C4-2B (cell line): ENCODE measurements at regions not wholly inside any gene's neighbourhood (a gene's known extent, or its start where the extent isn't known, plus 50 kb on each side); places are given as distances from the start of the nearest gene placed in this dataset.
"Not testable (repeated sequence)": the region's sequence is repeated elsewhere in the genome, so short reads cannot be mapped to it uniquely, and the experiment has no call there.

Experiments
- H3K27ac ChIP-seq: fragments of 450-650 bp; 2 replicates; pipeline ENCODE4 v1.5.1; 2017
- CTCF ChIP-seq: fragments of 450-650 bp; conservative IDR thresholded peaks from 2 replicates; pipeline ENCODE4 v1.5.1; 2017; ENCODE audit warnings: mild to moderate bottlenecking
- ZFX ChIP-seq: fragments of 450-650 bp; IDR thresholded peaks from 2 replicates; pipeline ENCODE4 v1.6.1; 2017

GRCh38 chr6:11378639-11379038 is 146.2 kb upstream of the NEDD9 start:
- TF ChIP-seq CTCF (no peak), ZFX (no peak)
- H3K27ac ChIP-seq = no peak overlapping the region

DNA sequence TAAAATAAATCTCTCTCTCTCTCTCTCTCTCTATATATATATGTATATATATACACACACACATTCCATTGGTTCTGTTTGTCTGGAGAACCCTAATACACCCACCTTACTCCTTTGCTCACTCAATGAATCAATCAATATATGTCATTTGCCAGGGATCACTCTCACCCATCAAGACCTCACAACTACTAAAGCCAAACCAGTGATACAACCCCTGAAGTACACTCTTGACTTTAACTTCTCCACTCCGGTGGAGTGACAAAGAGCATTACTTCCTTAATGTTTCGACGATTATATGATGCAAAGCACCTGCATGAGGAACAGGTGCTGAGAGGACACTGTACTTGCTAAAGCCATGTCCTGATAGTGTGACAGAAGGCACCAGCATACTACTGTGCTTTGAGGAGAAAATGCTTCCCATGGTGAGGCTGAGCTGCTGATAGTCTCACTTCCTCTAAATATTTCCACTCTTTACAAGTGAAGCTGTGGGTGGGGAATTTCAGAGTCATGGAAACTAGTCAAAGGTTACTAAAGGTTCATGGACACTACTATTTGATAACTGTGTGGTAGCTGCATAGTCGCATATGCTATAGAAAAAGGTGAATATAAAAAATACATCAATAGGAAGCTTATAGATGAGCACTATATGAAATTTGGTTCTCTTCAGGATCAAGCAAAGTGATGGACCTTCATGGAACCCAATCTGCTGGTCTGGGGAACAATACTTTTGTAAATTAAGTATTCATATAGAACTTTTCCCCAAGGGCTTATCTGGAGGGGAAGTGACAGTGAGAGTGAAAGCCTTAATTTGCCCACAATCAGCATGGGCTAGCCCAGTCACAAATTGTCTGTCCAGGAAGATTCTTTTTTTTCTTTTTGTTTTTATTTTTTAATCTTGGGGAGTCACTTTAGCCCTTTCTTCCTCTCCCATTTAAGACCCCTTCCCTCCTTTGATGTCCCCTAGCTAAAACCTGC is 141.9 kb upstream of the NEDD9 start:
- H3K27ac ChIP-seq = no peak overlapping the region
- TF ChIP-seq ZFX (no peak), CTCF (no peak)

GRCh38 chr6:11373208-11373607 is 140.7 kb upstream of the NEDD9 start:
- no peak overlapping the region for H3K27ac ChIP-seq

GRCh38 chr6:11372186-11372790 is 139.8 kb upstream of the NEDD9 start:
- H3K27ac ChIP-seq = not testable (repeated sequence)

More at GRCh38 chr6:11373208-11373607, 140.7 kb upstream of the NEDD9 start:
- TF ChIP-seq ZFX (no peak), CTCF (no peak)

DNA sequence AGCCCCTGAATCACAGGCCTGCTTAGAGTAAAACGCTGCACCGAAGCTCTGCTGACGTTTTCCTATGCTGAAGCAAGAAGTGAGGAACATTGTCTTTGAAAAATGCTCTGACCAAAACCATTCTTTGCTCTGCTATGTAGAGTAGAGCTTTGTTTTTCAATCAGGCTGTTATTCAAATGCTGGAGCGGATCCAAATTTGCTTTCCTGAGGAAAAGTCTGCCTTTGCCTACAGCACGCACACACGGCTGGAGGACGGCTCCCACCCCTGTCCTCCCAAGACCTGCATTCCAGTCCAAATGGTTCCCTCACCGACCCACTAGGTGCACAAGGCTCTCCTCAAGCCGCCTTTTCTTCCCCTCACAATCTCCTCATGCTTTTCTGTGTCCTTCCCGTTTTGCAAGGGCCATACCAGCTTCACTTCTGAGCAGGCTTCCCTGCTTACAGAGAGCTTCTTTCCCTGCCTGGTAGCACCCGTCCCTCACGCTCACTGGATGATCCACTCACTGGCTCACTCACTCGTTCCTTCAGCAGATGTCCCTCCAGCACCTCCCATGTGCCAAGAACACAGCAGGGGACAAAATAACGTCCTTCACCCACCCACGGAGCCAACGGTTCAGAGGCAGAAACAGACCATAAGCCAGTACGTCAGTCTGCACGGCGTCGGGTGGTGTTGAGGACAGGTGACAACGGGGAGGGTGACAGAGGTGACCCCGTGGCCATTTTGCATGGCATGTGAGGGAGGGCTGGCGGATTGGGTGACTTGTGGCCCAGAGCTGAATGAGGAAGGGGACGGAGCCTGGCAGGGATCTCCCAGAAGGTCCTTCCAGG is 137.9 kb upstream of the NEDD9 start:
- no peak overlapping the region for H3K27ac ChIP-seq
- TF ChIP-seq ZFX = no peak
- no peak for TF ChIP-seq CTCF

GRCh38 chr6:11368760-11369159 is 136.3 kb upstream of the NEDD9 start:
- TF ChIP-seq ZFX (no peak), CTCF (no peak)
- no peak overlapping the region for H3K27ac ChIP-seq

GRCh38 chr6:11368264-11368663 is 135.8 kb upstream of the NEDD9 start:
- no peak for TF ChIP-seq ZFX
- TF ChIP-seq CTCF = no peak
- H3K27ac ChIP-seq = no peak overlapping the region
